ENCODE measurements at regions not wholly inside any gene's neighbourhood (a gene's known extent, or its start where the extent isn't known, plus 50 kb on each side); places are given as distances from the start of the nearest gene placed in this dataset.

DNA sequence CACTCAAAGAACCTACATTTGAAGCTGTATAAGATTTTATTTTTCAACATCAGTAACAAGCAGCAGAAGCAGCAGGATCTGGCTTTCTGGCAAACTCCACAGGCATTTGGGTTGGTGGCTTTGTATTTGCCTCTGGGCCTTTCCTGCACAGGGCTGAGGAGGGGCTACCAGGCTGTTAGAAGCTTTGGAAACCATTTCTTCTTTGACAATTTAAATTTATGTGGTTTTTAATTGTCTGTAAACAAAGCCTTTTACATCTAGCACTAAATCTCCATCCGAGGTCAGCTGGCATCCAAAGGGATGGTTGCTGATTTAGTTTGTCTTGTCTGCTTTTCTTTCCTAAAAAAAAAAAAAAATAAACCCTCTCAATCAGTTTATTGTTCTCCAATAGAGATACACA is 127.5 kb upstream of the OBI1 start:
- TF ChIP-seq POLR2A (IDR thresholded peaks at IDR 0.05) = no peak
- TF ChIP-seq, protein P1, sequence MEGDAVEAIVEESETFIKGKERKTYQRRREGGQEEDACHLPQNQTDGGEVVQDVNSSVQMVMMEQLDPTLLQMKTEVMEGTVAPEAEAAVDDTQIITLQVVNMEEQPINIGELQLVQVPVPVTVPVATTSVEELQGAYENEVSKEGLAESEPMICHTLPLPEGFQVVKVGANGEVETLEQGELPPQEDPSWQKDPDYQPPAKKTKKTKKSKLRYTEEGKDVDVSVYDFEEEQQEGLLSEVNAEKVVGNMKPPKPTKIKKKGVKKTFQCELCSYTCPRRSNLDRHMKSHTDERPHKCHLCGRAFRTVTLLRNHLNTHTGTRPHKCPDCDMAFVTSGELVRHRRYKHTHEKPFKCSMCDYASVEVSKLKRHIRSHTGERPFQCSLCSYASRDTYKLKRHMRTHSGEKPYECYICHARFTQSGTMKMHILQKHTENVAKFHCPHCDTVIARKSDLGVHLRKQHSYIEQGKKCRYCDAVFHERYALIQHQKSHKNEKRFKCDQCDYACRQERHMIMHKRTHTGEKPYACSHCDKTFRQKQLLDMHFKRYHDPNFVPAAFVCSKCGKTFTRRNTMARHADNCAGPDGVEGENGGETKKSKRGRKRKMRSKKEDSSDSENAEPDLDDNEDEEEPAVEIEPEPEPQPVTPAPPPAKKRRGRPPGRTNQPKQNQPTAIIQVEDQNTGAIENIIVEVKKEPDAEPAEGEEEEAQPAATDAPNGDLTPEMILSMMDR (IDR thresholded peaks at IDR 0.05) = no peak
- TF ChIP-seq POLR2AphosphoS5 (IDR thresholded peaks at IDR 0.05) = no peak
- no peak for TF ChIP-seq EP300 (IDR thresholded peaks at IDR 0.05; ENCODE audit: low read depth)

Data from transverse colon (tissue), 4 donors.